Gastroesophageal sphincter (tissue), 4 donors: ENCODE measurements at regions not wholly inside any gene's neighbourhood (a gene's known extent, or its start where the extent isn't known, plus 50 kb on each side); places are given as distances from the start of the nearest gene placed in this dataset.

Experiments
- ATAC-seq: fragments of 150-250 bp; one replicate; pipeline ENCODE4 v1.9.1; 2016; ENCODE audit warnings: mild to moderate bottlenecking, moderate library complexity
- H3K27ac ChIP-seq, 4 donors: fragments of 200-600 bp; sonication (generic) in 3 of 4; 1 replicate in 3 of 4; 2 replicates in 1 of 4; pipeline ENCODE4 v1.5.1; 2016 to 2019
- H3K27me3 ChIP-seq: fragments of 200-600 bp; sonication (generic); one replicate; pipeline ENCODE4 v1.5.1; 2019
- H3K36me3 ChIP-seq, 2 donors: fragments of 200-600 bp; sonication (generic); one replicate each; pipeline ENCODE4 v1.5.1; 2019; ENCODE audit warnings: control low read depth in 1 of 2
- H3K4me1 ChIP-seq, 3 donors: fragments of 200-600 bp; sonication (generic); 1 replicate in 2 of 3; 2 replicates in 1 of 3; pipeline ENCODE4 v1.5.1; 2016 to 2019; ENCODE audit warnings: control low read depth in 2 of 3
- H3K4me3 ChIP-seq, 2 donors: fragments of 200-600 bp; sonication (generic); one replicate each; pipeline ENCODE4 v1.5.1; 2019; ENCODE audit warnings: mild to moderate bottlenecking in 1 of 2, moderate library complexity in 1 of 2
- H3K9me3 ChIP-seq, 3 donors: fragments of 200-600 bp; sonication (generic); one replicate each; pipeline ENCODE4 v1.5.1; 2017 to 2019; ENCODE audit warnings: control low read depth in 2 of 3
- EP300 ChIP-seq: sonication (generic); formaldehyde crosslinking; IDR thresholded peaks from one replicate; pipeline ENCODE4 v1.6.1; 2017; ENCODE audit warnings: antibody characterized with exemption, mild to moderate bottlenecking
- POLR2A ChIP-seq, 2 donors: fragments of 450-650 bp; IDR thresholded peaks; one replicate each; pipeline ENCODE4 v1.6.1; 2017; ENCODE audit warnings: antibody characterized with exemption in 2 of 2, mild to moderate bottlenecking in 2 of 2, moderate library complexity in 1 of 2
- POLR2AphosphoS5 ChIP-seq: sonication (generic); formaldehyde crosslinking; IDR thresholded peaks from one replicate; pipeline ENCODE4 v1.6.1; 2017; ENCODE audit warnings: antibody characterized with exemption
- WGBS, 2 donors: methylation state at CpG; one replicate each; pipeline ENCODE4 v1.1.5; 2018; ENCODE audit warnings: low coverage in 1 of 2; 5-methylcytosine and 5-hydroxymethylcytosine counted together
- TF ChIP-seq, protein P1 (sequence below), 4 experiments: fragments of 200-600 bp in 2 of 4; fragments of 450-650 bp in 2 of 4; sonication (generic) in 1 of 4; IDR thresholded peaks; one replicate each; pipeline ENCODE4 v1.5.1; 2017 to 2019; ENCODE audit warnings: antibody characterized with exemption in 4 of 4, mild to moderate bottlenecking in 2 of 4, moderate library complexity in 2 of 4

- Histone ChIP-seq H3K4me3 (no peak overlapping the region), H3K27ac (no peak overlapping the region), H3K4me1 (no peaks in the 10 kb centered on the region), H3K9me3 (peaks cover 0 to 3% (median 0%) of the 10 kb centered on the region in 3 donors), H3K36me3 (no peaks in the 10 kb centered on the region), H3K27me3 (no peaks in the 10 kb centered on the region)
- 62 to 64% methylated on average over 2 of the region's 2 CpGs for WGBS, 2 donors
- TF ChIP-seq, protein P1, sequence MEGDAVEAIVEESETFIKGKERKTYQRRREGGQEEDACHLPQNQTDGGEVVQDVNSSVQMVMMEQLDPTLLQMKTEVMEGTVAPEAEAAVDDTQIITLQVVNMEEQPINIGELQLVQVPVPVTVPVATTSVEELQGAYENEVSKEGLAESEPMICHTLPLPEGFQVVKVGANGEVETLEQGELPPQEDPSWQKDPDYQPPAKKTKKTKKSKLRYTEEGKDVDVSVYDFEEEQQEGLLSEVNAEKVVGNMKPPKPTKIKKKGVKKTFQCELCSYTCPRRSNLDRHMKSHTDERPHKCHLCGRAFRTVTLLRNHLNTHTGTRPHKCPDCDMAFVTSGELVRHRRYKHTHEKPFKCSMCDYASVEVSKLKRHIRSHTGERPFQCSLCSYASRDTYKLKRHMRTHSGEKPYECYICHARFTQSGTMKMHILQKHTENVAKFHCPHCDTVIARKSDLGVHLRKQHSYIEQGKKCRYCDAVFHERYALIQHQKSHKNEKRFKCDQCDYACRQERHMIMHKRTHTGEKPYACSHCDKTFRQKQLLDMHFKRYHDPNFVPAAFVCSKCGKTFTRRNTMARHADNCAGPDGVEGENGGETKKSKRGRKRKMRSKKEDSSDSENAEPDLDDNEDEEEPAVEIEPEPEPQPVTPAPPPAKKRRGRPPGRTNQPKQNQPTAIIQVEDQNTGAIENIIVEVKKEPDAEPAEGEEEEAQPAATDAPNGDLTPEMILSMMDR (IDR thresholded peaks at IDR 0.05): no peak
- TF ChIP-seq POLR2A (IDR thresholded peaks at IDR 0.05) (no peak), POLR2AphosphoS5 (no peak), EP300 (no peak)
- ATAC-seq: no peak
Measured at GRCh38 chr16:6204945-6205344, 1107.3 kb upstream of the EEF2KMT start.

- H3K4me1 ChIP-seq: no peaks in the 10 kb centered on the region
- peaks cover 0 to 3% (median 0%) of the 10 kb centered on the region in 3 donors for H3K9me3 ChIP-seq
- H3K4me3 ChIP-seq: no peak overlapping the region
- 83 to 84% methylated on average over 6 of the region's 6 CpGs for WGBS, 2 donors
- no peak for TF ChIP-seq POLR2AphosphoS5
- TF ChIP-seq, protein P1 (IDR thresholded peaks at IDR 0.05): no peak
- no peak for TF ChIP-seq EP300
- no peak for TF ChIP-seq POLR2A (IDR thresholded peaks at IDR 0.05)
- ATAC-seq: no peak
- H3K27me3 ChIP-seq: no peaks in the 10 kb centered on the region
- H3K36me3 ChIP-seq: no peaks in the 10 kb centered on the region
- H3K27ac ChIP-seq: no peak overlapping the region
Measured at GRCh38 chr16:6200861-6201260, 1103.3 kb upstream of the EEF2KMT start.

GRCh38 chr16:6200271-6200670, 1102.7 kb upstream of the EEF2KMT start:
- H3K9me3 ChIP-seq: peaks cover 0 to 3% (median 0%) of the 10 kb centered on the region in 3 donors
- no peak overlapping the region for H3K27ac ChIP-seq
- TF ChIP-seq, protein P1 (IDR thresholded peaks at IDR 0.05): no peak
- no peak for TF ChIP-seq POLR2AphosphoS5
- no peak for TF ChIP-seq POLR2A (IDR thresholded peaks at IDR 0.05)
- no peak for TF ChIP-seq EP300
- WGBS, 2 donors: 77 to 93% methylated on average over 6 of the region's 6 CpGs
- no peaks in the 10 kb centered on the region for H3K27me3 ChIP-seq
- ATAC-seq: no peak
- no peaks in the 10 kb centered on the region for H3K36me3 ChIP-seq
- H3K4me1 ChIP-seq: no peaks in the 10 kb centered on the region
- no peak overlapping the region for H3K4me3 ChIP-seq

DNA sequence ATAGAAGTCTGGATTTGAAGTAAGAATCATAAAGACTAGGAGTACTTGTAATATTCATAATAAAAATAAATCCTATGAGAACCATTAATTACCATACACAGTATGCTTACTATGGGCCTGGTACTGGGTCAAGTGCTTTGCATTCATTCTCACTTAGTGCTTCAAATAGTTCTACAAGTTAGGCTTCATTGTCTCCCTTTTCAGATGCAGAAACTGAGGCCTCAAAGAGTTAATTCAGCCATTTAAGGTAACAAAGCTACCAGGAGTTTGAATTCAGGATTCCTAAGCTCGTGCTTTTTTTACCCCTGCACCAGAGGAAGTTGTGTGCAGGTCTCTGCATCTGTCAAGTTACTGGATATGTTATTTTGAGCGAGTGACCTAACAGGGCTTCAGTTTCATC, 1098.4 kb upstream of the EEF2KMT start:
- H3K36me3 ChIP-seq: no peaks in the 10 kb centered on the region
- H3K9me3 ChIP-seq: peaks cover 0 to 7% (median 0%) of the 10 kb centered on the region in 3 donors
- no peak overlapping the region for H3K4me3 ChIP-seq
- ATAC-seq: no peak
- H3K27me3 ChIP-seq: no peaks in the 10 kb centered on the region
- 0 to 8% methylated on average over 1 to 2 of the region's 2 CpGs for WGBS, 2 donors
- no peaks in the 10 kb centered on the region for H3K4me1 ChIP-seq
- TF ChIP-seq POLR2AphosphoS5 (no peak), POLR2A (IDR thresholded peaks at IDR 0.05) (no peak), EP300 (no peak)
- TF ChIP-seq, protein P1 (IDR thresholded peaks at IDR 0.05): no peak
- no peak overlapping the region for H3K27ac ChIP-seq

GRCh38 chr16:6193718-6194117, 1096.1 kb upstream of the EEF2KMT start:
- Histone ChIP-seq H3K27ac (no peak overlapping the region), H3K4me1 (no peaks in the 10 kb centered on the region), H3K27me3 (no peaks in the 10 kb centered on the region), H3K9me3 (peaks cover 0 to 7% (median 0%) of the 10 kb centered on the region in 3 donors), H3K4me3 (no peak overlapping the region), H3K36me3 (no peaks in the 10 kb centered on the region)
- ATAC-seq: no peak
- WGBS, 2 donors: 19 to 28% methylated on average over 2 to 3 of the region's 3 CpGs
- no peak for TF ChIP-seq POLR2A (IDR thresholded peaks at IDR 0.05)
- TF ChIP-seq, protein P1 (IDR thresholded peaks at IDR 0.05): no peak
- no peak for TF ChIP-seq EP300
- no peak for TF ChIP-seq POLR2AphosphoS5
